H54 (cell line): ENCODE measurements at regions not wholly inside any gene's neighbourhood (a gene's known extent, or its start where the extent isn't known, plus 50 kb on each side); places are given as distances from the start of the nearest gene placed in this dataset.

Experiments used
- DNase-seq: peaks from one replicate; pipeline ENCODE4 v3.0.0; 2011; ENCODE audit warnings: low spot score, mixed read lengths; ENCODE audit not compliant: insufficient read length
- FAIRE-seq: peaks from 3 replicates; lab custom pipeline; 2011; peaks lifted over from hg19 to GRCh38; lab: Jason Lieb, UNC
- POLR2A ChIP-seq: IDR thresholded peaks from 2 replicates; pipeline ENCODE4 v1.6.1; 2011; ENCODE audit warnings: low read depth, mild to moderate bottlenecking, low read length

GRCh38 chr12:24739106-24739779 lies 209.7 kb downstream of the BCAT1 start:
- TF ChIP-seq POLR2A, result no peak
- DNase-seq, result no peak
- FAIRE-seq, result no peak

- FAIRE-seq (no peak), DNase-seq (no peak)
- no peak for TF ChIP-seq POLR2A
Measured at GRCh38 chr12:24738441-24738840, 210.5 kb downstream of the BCAT1 start.

GRCh38 chr12:24731596-24731995 lies 217.3 kb downstream of the BCAT1 start:
- no peak for FAIRE-seq
- no peak for TF ChIP-seq POLR2A
- no peak for DNase-seq

- TF ChIP-seq POLR2A, result no peak
- DNase-seq (no peak), FAIRE-seq (no peak)
Measured at GRCh38 chr12:24730489-24730896, 218.4 kb downstream of the BCAT1 start.

GRCh38 chr12:24728826-24729225 lies 220.1 kb downstream of the BCAT1 start:
- no peak for TF ChIP-seq POLR2A
- DNase-seq (no peak), FAIRE-seq (no peak)

- DNase-seq, result no peak
- TF ChIP-seq POLR2A, result no peak
- FAIRE-seq, result no peak
Measured at GRCh38 chr12:24728366-24728765, 220.5 kb downstream of the BCAT1 start.

GRCh38 chr12:24725616-24726015 lies 223.3 kb downstream of the BCAT1 start:
- TF ChIP-seq POLR2A, result no peak
- DNase-seq (no peak), FAIRE-seq (no peak)

GRCh38 chr12:24724814-24725213 lies 224.1 kb downstream of the BCAT1 start:
- DNase-seq (no peak), FAIRE-seq (no peak)
- TF ChIP-seq POLR2A, result no peak

- no peak for FAIRE-seq
- DNase-seq, result no peak
- TF ChIP-seq POLR2A, result no peak
Measured at GRCh38 chr12:24723759-24724158, 225.1 kb downstream of the BCAT1 start.

GRCh38 chr12:24721191-24721590 lies 227.7 kb downstream of the BCAT1 start:
- DNase-seq (no peak), FAIRE-seq (no peak)
- no peak for TF ChIP-seq POLR2A

GRCh38 chr12:24719293-24719721 lies 229.6 kb downstream of the BCAT1 start:
- no peak for FAIRE-seq
- no peak for TF ChIP-seq POLR2A
- no peak for DNase-seq

- no peak for DNase-seq
- TF ChIP-seq POLR2A, result no peak
- no peak for FAIRE-seq
Measured at GRCh38 chr12:24718617-24719016, 230.3 kb downstream of the BCAT1 start.

GRCh38 chr12:24714237-24714636 lies 234.7 kb downstream of the BCAT1 start:
- DNase-seq (no peak), FAIRE-seq (no peak)
- TF ChIP-seq POLR2A, result no peak

GRCh38 chr12:24711056-24712008 lies 237.6 kb downstream of the BCAT1 start:
- DNase-seq, result no peak
- FAIRE-seq, result no peak

GRCh38 chr12:24709216-24709615 lies 239.7 kb downstream of the BCAT1 start:
- no peak for TF ChIP-seq POLR2A
- DNase-seq (no peak), FAIRE-seq (no peak)

More at GRCh38 chr12:24711056-24712008, 237.6 kb downstream of the BCAT1 start:
- TF ChIP-seq POLR2A, result no peak
